Natural killer cell (primary cell): ENCODE measurements at regions not wholly inside any gene's neighbourhood (a gene's known extent, or its start where the extent isn't known, plus 50 kb on each side); places are given as distances from the start of the nearest gene placed in this dataset.

Experiments
- ATAC-seq, 3 donors: fragments of 150-1000 bp in 2 of 3; fragments of 200-7000 bp in 1 of 3; cut with Tn5 transposase; 1 replicate in 1 of 3; 2 replicates in 2 of 3; pipeline ENCODE4 v1.10.0; 2021; ENCODE audit warnings: mild to moderate bottlenecking in 2 of 3, moderate library complexity in 2 of 3
- DNase-seq, 2 donors: peaks; one replicate each; pipeline versions ENCODE4 v3.0.0 to v3.0.0-alpha.2; 2013 to 2021; ENCODE audit warnings: mixed read lengths in 1 of 2
- H3K27ac ChIP-seq: one replicate; pipeline ENCODE4 v1.5.1; 2013; ENCODE audit warnings: mild to moderate bottlenecking, low read length
- H3K27me3 ChIP-seq: one replicate; pipeline ENCODE4 v1.6.1; 2013; ENCODE audit warnings: low read length; ENCODE audit not compliant: control insufficient read depth, insufficient read depth
- H3K36me3 ChIP-seq: one replicate; pipeline ENCODE4 v1.6.1; 2013; ENCODE audit warnings: low read length; ENCODE audit not compliant: control insufficient read depth, insufficient read depth
- H3K4me1 ChIP-seq: one replicate; pipeline ENCODE4 v1.6.1; 2013; ENCODE audit warnings: low read length; ENCODE audit not compliant: control insufficient read depth, insufficient read depth
- H3K4me3 ChIP-seq: one replicate; pipeline ENCODE4 v1.5.1; 2013; ENCODE audit warnings: low read length
- H3K9me3 ChIP-seq: one replicate; pipeline ENCODE4 v1.6.1; 2013; ENCODE audit warnings: low read length; ENCODE audit not compliant: control insufficient read depth, insufficient read depth
- H3K27ac Mint-ChIP-seq, 2 donors: one replicate each; pipeline ENCODE4 v1.8.0; 2022; ENCODE audit warnings: mild to moderate bottlenecking in 2 of 2, mixed read lengths in 2 of 2, moderate library complexity in 1 of 2
- H3K27me3 Mint-ChIP-seq, 2 donors: one replicate each; pipeline ENCODE4 v1.8.0; 2022; ENCODE audit warnings: low read depth in 2 of 2, mixed read lengths in 2 of 2
- H3K36me3 Mint-ChIP-seq: one replicate; pipeline ENCODE4 v1.8.0; 2022; ENCODE audit warnings: mixed read lengths
- H3K4me1 Mint-ChIP-seq, 2 donors: one replicate each; pipeline ENCODE4 v1.8.0; 2022; ENCODE audit warnings: mixed read lengths in 2 of 2
- H3K4me3 Mint-ChIP-seq: one replicate; pipeline ENCODE4 v1.8.0; 2022; ENCODE audit warnings: mild to moderate bottlenecking, moderate library complexity, mixed read lengths
- H3K9me3 Mint-ChIP-seq, 2 donors: one replicate each; pipeline ENCODE4 v1.8.0; 2022; ENCODE audit warnings: mixed read lengths in 2 of 2
- CTCF ChIP-seq: fragments of 200-600 bp; IDR thresholded peaks from one replicate; pipeline ENCODE4 v1.8.0; 2022; ENCODE audit warnings: antibody characterized with exemption
- WGBS: methylation state at CpG from one replicate; pipeline ENCODE4 v1.1.7; 2013; ENCODE audit warnings: missing lambda C conversion rate; ENCODE audit not compliant: insufficient coverage; 5-methylcytosine and 5-hydroxymethylcytosine counted together
- intact Hi-C: fragments of 100-400 bp; cut with micrococcal nuclease; formaldehyde crosslinking; loops from one replicate; pipeline ENCODE4 v1.14.2; 2022

GRCh38 chr6:81093051-81093450 lies 659.4 kb downstream of the TENT5A start:
- no peak for DNase-seq
- no peak for ATAC-seq
- Mint-ChIP-seq H3K27me3 (no peaks in the 10 kb centered on the region), H3K4me3 (no peak overlapping the region), H3K9me3 (peaks cover 4 to 11% of the 10 kb centered on the region in 2 donors), H3K27ac (no peak overlapping the region), H3K36me3 (no peaks in the 10 kb centered on the region), H3K4me1 (no peaks in the 10 kb centered on the region)
- Histone ChIP-seq H3K27ac (no peak overlapping the region), H3K4me1 (no peaks in the 10 kb centered on the region), H3K27me3 (no peaks in the 10 kb centered on the region), H3K36me3 (no peaks in the 10 kb centered on the region), H3K4me3 (no peak overlapping the region), H3K9me3 (no peaks in the 10 kb centered on the region)
- TF ChIP-seq CTCF: no peak
- intact Hi-C loops: no loop called here
- no CpG with 5 or more reads among the region's 5 CpGs for WGBS

- ATAC-seq (no peak), DNase-seq (no peak)
- H3K27ac ChIP-seq: no peak overlapping the region
- no peaks in the 10 kb centered on the region for H3K27me3 ChIP-seq
- no peaks in the 10 kb centered on the region for H3K36me3 ChIP-seq
- no peaks in the 10 kb centered on the region for H3K9me3 ChIP-seq
- H3K4me3 ChIP-seq: no peak overlapping the region
- Mint-ChIP-seq H3K4me3 (no peak overlapping the region), H3K36me3 (no peaks in the 10 kb centered on the region), H3K27me3 (no peaks in the 10 kb centered on the region), H3K27ac (no peak overlapping the region), H3K4me1 (no peaks in the 10 kb centered on the region), H3K9me3 (peaks cover 2 to 4% of the 10 kb centered on the region in 2 donors)
- intact Hi-C loops: no loop called here
- TF ChIP-seq CTCF: no peak
- WGBS: 89% methylated on average over 1 of the region's 1 CpG
- no peaks in the 10 kb centered on the region for H3K4me1 ChIP-seq
Observed at GRCh38 chr6:81088145-81088544, 664.3 kb downstream of the TENT5A start.

GRCh38 chr6:81086991-81087390 lies 665.5 kb downstream of the TENT5A start:
- Mint-ChIP-seq H3K36me3 (no peaks in the 10 kb centered on the region), H3K4me1 (no peaks in the 10 kb centered on the region), H3K4me3 (no peak overlapping the region), H3K27ac (no peak overlapping the region), H3K9me3 (peaks cover 0 to 3% of the 10 kb centered on the region in 2 donors), H3K27me3 (no peaks in the 10 kb centered on the region)
- Histone ChIP-seq H3K9me3 (no peaks in the 10 kb centered on the region), H3K4me3 (no peak overlapping the region), H3K27ac (no peak overlapping the region), H3K4me1 (no peaks in the 10 kb centered on the region), H3K27me3 (no peaks in the 10 kb centered on the region), H3K36me3 (no peaks in the 10 kb centered on the region)
- no peak for ATAC-seq
- no peak for TF ChIP-seq CTCF
- no peak for DNase-seq
- WGBS: 77% methylated on average over 3 of the region's 3 CpGs
- intact Hi-C loops: no loop called here

- Histone ChIP-seq H3K27me3 (no peaks in the 10 kb centered on the region), H3K4me3 (no peak overlapping the region), H3K36me3 (no peaks in the 10 kb centered on the region), H3K27ac (no peak overlapping the region), H3K4me1 (no peaks in the 10 kb centered on the region), H3K9me3 (no peaks in the 10 kb centered on the region)
- TF ChIP-seq CTCF: no peak
- no peaks in the 10 kb centered on the region for H3K4me1 Mint-ChIP-seq
- ATAC-seq: no peak
- H3K27ac Mint-ChIP-seq: no peak overlapping the region
- no peak overlapping the region for H3K4me3 Mint-ChIP-seq
- no peaks in the 10 kb centered on the region for H3K36me3 Mint-ChIP-seq
- H3K9me3 Mint-ChIP-seq: peaks cover 0 to 5% of the 10 kb centered on the region in 2 donors
- intact Hi-C loops: no loop called here
- DNase-seq: no peak
- H3K27me3 Mint-ChIP-seq: no peaks in the 10 kb centered on the region
Observed at GRCh38 chr6:81085431-81085790, 667.1 kb downstream of the TENT5A start.
